Gastrocnemius medialis (tissue), 4 donors: ENCODE measurements at regions not wholly inside any gene's neighbourhood (a gene's known extent, or its start where the extent isn't known, plus 50 kb on each side); places are given as distances from the start of the nearest gene placed in this dataset.

Source experiments
- CTCF ChIP-seq, 5 experiments: fragments of 450-650 bp in 3 of 5; fragments of 200-600 bp in 2 of 5; sonication (generic) in 2 of 5; IDR thresholded peaks in 4 of 5; conservative IDR thresholded peaks in 1 of 5; 1 replicate in 4 of 5; 2 replicates in 1 of 5; pipeline ENCODE4 v1.5.1; 2016 to 2019; ENCODE audit warnings: antibody characterized with exemption in 5 of 5, mild to moderate bottlenecking in 3 of 5, moderate library complexity in 3 of 5
- POLR2A ChIP-seq, 2 donors: fragments of 450-650 bp; IDR thresholded peaks; one replicate each; pipeline ENCODE4 v1.6.1; 2017; ENCODE audit warnings: antibody characterized with exemption in 2 of 2, mild to moderate bottlenecking in 2 of 2, moderate library complexity in 2 of 2

- TF ChIP-seq POLR2A (IDR thresholded peaks at IDR 0.05), result no peak
- TF ChIP-seq CTCF (IDR thresholded peaks at IDR 0.05 in 4 of 5, conservative IDR thresholded peaks at IDR 0.05 in 1 of 5), result no peak
Observed at GRCh38 chr14:87122166-87122565, 870.8 kb downstream of the GALC start.
